ENCODE measurements at regions not wholly inside any gene's neighbourhood (a gene's known extent, or its start where the extent isn't known, plus 50 kb on each side); places are given as distances from the start of the nearest gene placed in this dataset.

DNA sequence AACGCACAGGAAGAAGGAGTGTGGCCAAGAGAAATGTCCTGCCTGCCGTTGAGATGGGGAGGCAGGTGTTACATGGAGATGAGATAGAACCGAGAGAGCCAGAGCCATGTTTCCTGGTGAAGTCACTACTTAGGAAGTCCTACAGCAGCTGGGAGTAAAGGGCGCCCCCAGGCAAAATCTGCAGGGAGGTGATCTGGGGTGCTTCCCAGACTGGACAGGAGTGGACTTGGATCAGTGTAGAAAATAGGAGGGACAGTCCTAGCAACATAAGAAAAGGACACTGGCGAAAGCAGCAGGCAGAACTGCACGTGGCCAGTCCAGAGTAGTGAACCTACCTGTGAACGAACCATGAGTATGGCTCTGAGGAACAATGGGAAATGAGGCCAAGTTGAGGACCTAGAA lies 85.3 kb downstream of the CD164 start:
- no peak for TF ChIP-seq POLR2A (IDR thresholded peaks at IDR 0.05)
- TF ChIP-seq, protein P1, sequence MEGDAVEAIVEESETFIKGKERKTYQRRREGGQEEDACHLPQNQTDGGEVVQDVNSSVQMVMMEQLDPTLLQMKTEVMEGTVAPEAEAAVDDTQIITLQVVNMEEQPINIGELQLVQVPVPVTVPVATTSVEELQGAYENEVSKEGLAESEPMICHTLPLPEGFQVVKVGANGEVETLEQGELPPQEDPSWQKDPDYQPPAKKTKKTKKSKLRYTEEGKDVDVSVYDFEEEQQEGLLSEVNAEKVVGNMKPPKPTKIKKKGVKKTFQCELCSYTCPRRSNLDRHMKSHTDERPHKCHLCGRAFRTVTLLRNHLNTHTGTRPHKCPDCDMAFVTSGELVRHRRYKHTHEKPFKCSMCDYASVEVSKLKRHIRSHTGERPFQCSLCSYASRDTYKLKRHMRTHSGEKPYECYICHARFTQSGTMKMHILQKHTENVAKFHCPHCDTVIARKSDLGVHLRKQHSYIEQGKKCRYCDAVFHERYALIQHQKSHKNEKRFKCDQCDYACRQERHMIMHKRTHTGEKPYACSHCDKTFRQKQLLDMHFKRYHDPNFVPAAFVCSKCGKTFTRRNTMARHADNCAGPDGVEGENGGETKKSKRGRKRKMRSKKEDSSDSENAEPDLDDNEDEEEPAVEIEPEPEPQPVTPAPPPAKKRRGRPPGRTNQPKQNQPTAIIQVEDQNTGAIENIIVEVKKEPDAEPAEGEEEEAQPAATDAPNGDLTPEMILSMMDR (IDR thresholded peaks at IDR 0.05): no peak

DNA sequence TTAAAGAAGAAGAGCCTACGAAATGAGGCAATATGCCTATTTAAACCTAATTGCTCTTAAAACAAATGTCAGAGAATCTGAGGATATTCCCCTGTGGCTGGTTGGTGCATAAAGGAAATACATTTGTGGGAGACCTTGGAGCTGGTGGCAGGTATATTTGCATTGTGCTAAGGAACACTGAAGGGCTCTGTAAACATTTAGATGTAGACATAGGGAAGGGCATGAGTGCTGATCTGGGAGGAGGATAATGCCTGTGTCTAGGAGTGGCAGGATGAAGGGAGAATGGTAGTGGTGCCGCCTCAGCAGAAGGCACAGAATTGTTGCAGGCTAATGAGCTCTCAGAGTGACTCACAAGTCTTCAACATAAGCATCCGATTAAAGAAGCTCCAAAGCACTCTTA lies 85.8 kb downstream of the CD164 start:
- Histone ChIP-seq H3K9me3 (replicated peaks in 1 of 3) (no peaks in the 10 kb centered on the region), H3K27ac (no peak overlapping the region), H3K4me3 (no peak overlapping the region), H3K27me3 (no peaks in the 10 kb centered on the region), H3K36me3 (replicated peaks in 1 of 2) (no peaks in the 10 kb centered on the region), H3K4me1 (replicated peaks in 1 of 2) (no peaks in the 10 kb centered on the region)
- no peak for DNase-seq
- no peak for TF ChIP-seq POLR2A (IDR thresholded peaks at IDR 0.05)
- TF ChIP-seq, protein P1 (IDR thresholded peaks at IDR 0.05): no peak
- WGBS, 4 donors: 70 to 84% (median 80%) methylated on average over 3 of the region's 3 CpGs
- intact Hi-C loops (cut with DNase I): no loop called here

More for the DNA sequence above, 85.3 kb downstream of the CD164 start:
- H3K27me3 ChIP-seq: no peaks in the 10 kb centered on the region
- no peak for DNase-seq
- H3K4me3 ChIP-seq: no peak overlapping the region
- intact Hi-C loops (cut with DNase I): no loop called here
- H3K27ac ChIP-seq: no peak overlapping the region
- H3K4me1 ChIP-seq (replicated peaks in 1 of 2): no peaks in the 10 kb centered on the region
- WGBS, 4 donors: 76 to 81% (median 80%) methylated on average over 7 of the region's 7 CpGs
- H3K9me3 ChIP-seq (replicated peaks in 1 of 3): no peaks in the 10 kb centered on the region
- no peaks in the 10 kb centered on the region for H3K36me3 ChIP-seq (replicated peaks in 1 of 2)

DNA sequence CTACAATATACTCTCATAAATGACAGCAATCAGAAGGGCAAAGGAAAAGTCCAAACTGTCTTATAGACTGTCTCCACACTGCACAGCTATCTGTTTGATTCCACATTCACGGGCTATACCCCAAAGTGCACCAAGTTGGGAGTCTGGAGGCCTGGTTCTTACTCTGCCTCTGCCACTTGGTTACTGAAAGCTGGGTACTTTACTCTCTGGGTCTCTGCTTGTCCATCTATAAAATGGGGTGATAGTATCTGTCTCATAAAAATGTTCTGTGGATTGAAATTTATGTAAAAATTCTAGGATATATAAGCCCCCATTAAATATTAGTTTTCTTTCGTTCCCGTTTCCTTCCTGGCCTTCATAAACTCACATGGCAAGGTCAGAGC lies 86.5 kb downstream of the CD164 start:
- 38 to 82% (median 65%) methylated on average over 3 of the region's 3 CpGs for WGBS, 4 donors
- Histone ChIP-seq H3K4me3 (no peak overlapping the region), H3K4me1 (replicated peaks in 1 of 2) (no peaks in the 10 kb centered on the region), H3K27me3 (no peaks in the 10 kb centered on the region), H3K36me3 (replicated peaks in 1 of 2) (no peaks in the 10 kb centered on the region), H3K27ac (no peak overlapping the region), H3K9me3 (replicated peaks in 1 of 3) (no peaks in the 10 kb centered on the region)
- intact Hi-C loops (cut with DNase I): no loop called here
- TF ChIP-seq, protein P1 (IDR thresholded peaks at IDR 0.05): no peak
- TF ChIP-seq POLR2A (IDR thresholded peaks at IDR 0.05): no peak
- DNase-seq: no peak

DNA sequence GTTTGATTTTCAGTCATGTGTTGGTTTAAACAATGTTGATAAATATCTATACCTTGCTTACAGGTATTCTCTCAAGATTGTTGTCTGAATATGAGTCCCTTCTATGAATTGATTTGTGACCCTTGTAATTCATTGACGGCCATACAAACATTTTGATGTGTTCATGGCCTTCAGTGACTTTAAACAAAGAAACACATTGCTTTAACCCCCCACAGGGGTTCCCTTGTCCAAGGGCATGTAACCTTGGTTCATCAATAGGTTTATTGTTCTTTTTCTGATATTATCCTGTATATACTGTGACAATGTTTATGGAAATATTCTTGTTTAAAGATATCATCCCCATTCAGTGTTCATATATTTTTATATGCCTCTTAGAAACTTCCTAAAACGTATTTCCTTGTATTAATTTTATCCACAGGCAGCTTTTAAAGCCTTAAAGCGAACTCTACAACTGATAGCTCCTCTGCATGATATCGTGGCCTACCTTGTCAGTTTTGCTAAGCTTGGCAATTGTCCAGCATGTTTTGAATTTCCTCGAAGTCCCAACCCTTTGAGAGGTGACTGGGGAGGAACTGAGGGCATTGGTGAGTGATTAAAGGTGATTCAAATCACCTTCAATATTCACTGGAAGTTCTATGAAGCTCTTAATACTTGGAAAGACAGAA lies 87.0 kb downstream of the CD164 start:
- WGBS, 4 donors: 66 to 78% (median 71%) methylated on average over 5 of the region's 5 CpGs
- no peak overlapping the region for H3K27ac ChIP-seq
- no peak overlapping the region for H3K4me3 ChIP-seq
- no peak for DNase-seq
- H3K36me3 ChIP-seq (replicated peaks in 1 of 2): no peaks in the 10 kb centered on the region
- no peaks in the 10 kb centered on the region for H3K4me1 ChIP-seq (replicated peaks in 1 of 2)
- intact Hi-C loops (cut with DNase I): no loop called here
- TF ChIP-seq POLR2A (IDR thresholded peaks at IDR 0.05): no peak
- TF ChIP-seq, protein P1 (IDR thresholded peaks at IDR 0.05): no peak
- no peaks in the 10 kb centered on the region for H3K9me3 ChIP-seq (replicated peaks in 1 of 3)
- no peaks in the 10 kb centered on the region for H3K27me3 ChIP-seq

Measured in adrenal gland (tissue), 9 donors.